Inflammatory macrophage treated with lipopolysaccharide for 1 hour (primary cell): ENCODE measurements at regions not wholly inside any gene's neighbourhood (a gene's known extent, or its start where the extent isn't known, plus 50 kb on each side); places are given as distances from the start of the nearest gene placed in this dataset.
"Not testable (repeated sequence)": the region's sequence is repeated elsewhere in the genome, so short reads cannot be mapped to it uniquely, and the experiment has no call there.

Experiments
- DNase-seq, 2 donors: peaks; one replicate each; pipeline ENCODE4 v3.0.0-alpha.2; 2020 to 2022

DNA sequence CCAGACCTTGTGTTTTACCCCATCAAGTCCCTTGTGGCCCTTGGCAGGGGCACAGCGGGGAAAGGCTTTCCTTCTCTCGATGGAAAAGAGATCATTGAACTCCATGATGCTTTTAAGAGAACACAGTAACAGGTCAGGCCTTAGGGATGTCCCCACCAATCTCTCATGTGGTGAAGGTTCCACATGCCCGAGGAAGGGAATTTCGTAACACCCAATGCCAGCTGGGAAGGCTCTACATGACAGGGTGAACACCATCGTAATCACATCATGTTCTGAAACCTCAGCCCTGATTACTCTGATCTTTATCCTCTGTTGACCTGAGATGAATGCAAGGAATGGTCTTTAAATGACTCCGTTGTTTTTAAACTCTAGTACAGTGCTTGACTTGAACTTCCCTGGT lies 105.5 kb upstream of the SPAG17 start:
- no peak for DNase-seq

DNA sequence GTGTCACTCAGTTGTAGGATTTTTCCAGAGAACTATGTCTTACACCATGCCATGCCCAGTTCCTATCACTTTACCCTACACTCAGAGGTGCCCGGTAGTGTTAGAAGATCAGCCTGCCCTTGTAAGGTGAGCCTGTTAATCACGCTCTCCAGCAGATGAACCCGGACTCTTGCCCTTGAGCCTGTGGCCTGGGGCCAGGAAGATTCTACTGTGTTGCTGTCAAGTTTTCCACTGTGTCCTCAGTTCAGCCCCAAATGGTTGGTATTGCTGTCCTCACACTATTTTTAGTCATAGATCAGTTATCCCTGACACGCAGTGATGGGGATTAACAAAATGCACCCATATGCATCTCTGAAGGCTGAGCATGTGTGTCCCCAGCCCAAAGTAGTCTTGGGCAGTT lies 105.0 kb upstream of the SPAG17 start:
- no peak for DNase-seq

DNA sequence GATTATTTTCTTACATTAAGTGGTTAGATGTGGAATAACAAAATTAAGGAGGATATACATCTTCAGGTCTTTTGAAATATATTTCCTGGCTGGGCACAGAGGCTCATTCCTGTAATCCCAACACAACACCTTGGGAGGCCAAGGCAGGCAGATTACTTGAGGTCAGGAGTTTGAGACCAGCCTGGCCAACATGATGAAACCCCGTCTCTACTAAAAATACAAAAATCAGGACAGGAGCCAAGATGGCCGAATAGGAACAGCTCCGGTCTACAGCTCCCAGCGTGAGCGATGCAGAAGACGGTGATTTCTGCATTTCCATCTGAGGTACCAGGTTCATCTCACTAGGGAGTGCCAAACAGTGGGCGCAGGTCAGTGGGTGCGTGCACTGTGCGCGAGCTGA lies 95.6 kb upstream of the SPAG17 start:
- not testable (repeated sequence) for DNase-seq

DNA sequence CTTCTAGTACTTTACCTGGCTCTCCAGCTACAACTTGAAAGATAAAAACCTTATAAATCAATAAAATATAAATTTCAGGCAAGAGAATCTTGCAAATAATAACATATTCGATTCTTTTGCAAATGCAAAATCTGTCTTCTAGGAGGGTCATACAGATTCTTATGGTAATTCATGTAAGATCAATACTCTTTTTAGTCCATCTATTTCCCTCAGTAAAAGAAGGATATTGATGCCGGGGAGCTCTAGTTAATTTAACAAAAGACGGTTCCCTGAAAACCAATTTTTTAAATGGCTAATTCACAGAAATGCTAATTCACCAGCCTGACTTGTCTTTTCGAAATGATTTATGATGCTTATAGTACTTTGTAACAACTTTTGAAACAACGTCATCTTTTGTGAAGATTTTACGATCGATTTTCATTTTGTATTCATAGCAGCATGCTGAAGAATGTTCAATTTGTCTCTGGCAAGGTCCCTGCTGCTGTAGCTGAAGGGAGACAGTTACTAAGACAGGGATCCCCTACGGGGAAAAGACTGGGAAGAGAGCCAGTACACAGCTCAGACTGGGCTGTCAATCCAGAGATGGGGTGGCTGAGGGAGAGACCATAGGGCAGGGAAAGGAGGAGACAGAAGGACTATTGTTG lies 90.6 kb upstream of the SPAG17 start:
- no peak for DNase-seq

DNA sequence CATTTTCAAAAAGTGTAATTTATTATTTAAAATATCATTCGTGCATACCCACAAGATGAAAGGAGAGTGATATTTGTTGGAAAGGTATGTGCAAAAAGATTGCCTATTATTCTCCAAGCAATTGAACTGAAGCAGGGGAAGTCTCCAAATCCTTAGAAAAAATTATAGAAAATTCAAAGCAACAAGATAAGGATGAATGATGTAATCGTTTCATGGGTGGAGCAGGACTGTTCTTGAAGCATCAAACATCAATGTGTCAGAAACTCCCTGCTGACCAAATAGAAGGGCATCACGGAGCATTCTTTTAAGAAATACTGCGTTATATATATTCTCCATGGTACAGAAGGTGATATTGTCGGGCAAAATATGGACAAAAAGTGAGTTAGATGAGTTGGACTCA lies 87.9 kb upstream of the SPAG17 start:
- DNase-seq = no peak

DNA sequence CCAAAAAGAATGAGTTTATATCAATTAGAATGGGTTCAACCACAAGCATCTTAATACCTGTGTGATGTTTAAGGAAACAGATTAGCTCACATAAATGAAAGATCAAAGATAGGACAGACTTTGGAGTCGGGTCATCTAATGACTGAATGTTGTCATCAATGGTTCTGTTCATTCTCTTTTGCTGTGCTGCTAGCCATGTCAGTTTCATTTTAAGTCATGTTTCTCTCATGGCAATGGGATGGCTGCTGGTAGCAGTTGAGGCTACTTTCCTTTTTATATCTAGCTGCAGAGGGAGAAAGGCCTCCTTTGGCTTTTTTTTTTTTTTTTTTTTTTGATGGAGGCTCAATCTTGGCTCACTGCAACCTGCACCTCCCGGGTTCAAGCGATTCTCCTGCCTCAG lies 86.9 kb upstream of the SPAG17 start:
- no peak for DNase-seq

DNA sequence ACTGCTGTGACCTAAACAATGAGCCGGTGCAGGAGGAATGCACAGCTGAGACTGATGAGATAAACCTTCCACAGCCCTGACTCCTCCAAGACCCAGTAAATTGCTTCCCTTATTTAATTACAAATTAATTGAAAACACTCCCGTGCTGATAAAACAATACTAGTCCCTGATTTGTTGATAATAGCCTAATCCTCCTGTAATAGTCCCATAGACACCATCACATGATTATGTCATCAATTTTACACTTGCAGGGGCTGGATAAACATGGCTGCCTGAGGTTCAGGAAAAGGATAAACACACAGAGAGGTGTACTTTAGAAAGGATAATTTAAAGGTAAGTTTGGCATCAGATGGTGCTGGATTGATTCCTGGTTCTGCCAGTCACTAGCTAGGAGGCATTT lies 84.6 kb upstream of the SPAG17 start:
- no peak for DNase-seq

DNA sequence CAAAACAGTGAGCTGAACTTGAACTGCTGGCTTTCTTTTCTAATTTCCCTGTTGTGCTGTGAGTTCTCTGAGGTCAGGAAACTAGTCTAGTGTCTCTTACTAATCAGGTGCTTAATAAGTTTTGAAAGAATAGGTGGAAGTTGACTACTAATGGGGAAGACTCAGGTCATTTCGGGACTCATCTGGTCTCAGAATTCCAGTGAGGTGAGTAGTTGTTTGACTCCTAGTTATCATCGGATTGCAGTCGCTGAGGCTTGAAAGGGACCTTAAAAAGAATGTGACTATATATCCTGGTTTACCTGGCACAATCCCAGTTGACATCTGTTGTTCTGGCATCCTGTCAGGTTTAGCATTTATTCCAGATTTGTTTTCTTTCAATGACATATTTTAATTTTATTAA lies 81.4 kb upstream of the SPAG17 start:
- DNase-seq = no peak

DNA sequence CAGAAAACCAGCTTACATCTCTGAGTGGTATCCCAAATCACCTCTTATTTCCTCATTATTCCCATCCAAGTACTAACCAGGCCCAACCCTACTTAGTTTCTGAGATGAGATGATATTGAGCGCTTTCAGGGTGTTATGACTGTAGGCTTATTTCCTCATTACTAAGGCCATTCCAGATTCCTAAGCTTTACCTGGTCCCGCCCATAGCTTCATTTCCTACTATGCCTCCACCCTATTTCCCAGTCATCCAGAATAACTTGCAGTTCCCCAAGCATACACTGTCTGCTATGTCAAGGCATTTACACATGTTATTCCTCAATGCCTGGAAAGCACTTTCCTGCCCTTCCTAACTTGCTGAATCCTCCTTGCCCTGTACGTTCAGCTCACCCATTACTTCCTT lies 79.3 kb upstream of the SPAG17 start:
- DNase-seq = no peak

DNA sequence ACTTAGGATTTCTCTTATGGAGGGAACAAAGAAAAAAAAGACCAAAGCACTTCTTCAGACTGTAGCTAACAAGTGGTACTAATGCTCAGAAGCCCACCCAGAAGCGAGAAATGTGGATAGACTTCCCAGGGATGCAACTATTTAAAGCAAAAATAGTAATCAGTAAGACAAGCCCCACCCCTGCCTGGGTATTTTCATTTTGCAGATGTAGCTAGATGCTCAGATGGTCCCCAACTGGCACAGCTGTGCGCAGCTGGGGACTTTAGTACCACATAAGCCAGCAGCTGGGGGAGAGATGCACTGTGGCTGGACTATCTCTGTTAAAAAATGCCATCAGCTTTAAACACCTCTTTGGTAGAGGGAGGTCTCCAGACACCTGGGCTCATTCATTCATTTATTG lies 77.8 kb upstream of the SPAG17 start:
- no peak for DNase-seq

DNA sequence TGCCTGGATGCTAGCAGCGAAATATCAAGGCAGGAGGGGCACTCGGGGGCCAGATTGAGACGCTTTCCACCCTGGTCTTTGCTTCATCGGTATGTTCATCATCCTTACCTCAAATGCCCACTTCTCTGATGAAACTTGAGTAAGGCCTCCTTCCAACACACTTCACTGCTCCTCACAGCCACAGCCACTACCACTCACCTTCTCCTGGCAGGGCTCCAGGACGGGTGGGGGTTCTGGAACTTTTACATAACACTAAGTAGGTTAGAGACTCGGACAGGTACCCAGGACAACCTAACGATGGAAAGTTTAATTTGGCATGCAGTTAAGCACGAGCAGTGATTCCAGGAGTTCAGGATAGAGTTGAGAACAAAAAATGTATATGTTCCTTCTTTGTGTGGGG lies 73.9 kb upstream of the SPAG17 start:
- no peak for DNase-seq

DNA sequence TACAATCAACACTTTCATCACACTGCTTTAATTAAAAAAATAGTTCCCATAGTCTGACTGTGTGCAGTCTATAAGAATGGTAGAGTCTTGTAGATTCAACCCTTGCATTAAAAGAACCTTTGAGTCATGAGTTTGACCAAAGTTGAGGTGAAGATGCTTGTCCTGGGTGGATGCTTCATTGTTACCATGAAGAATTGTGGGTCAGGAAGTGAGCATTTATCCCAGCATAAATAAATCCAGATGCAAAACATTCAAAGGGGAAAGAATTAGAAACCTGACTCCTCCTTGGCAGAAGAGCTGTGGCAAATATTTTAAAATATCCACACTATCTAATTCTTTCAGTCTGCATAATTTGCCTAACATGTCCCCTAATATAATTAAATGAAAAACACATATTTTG lies 72.9 kb upstream of the SPAG17 start:
- no peak for DNase-seq

DNA sequence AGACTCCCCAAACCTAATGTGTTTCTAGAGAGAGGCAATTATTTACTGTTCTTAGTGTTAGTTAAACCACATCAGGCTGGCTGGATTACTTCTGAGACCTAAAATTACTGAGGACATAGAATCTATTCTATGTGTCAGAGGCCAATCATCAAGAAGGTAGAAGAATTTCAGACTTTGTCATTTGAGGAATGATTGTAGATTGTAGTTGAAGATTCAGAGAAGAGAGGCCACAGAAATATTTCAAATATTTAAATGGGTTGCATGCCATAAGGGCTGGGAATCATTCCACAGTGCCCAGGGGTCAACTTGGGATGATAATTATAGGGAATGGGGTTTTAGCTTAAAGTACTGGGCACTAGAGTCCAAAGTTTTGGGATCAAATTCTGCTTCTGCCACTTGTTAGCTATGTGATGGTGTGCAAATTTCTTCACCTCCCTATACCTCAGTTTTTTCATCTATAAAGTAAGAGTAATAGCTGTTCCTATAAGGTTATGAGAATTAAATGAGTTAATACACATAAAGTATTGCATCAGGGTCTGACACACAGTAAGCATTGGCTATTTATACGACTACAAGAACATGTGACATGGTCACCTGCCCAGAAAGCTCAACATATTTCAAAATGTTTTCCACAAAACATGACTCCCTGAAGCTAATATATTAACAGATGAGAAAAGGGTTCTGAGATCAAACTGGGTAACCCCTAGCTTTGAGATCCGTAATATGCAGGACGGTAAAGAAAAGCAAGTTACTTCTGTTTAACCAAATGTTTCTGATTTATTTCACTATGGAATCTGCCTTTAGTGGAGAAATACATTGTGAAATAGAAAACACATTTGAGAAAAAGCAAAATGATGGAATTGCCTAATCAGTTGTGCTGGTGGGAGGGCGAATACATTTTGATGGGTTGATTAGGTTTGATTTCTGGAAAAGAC lies 69.7 kb upstream of the SPAG17 start:
- DNase-seq = no peak

DNA sequence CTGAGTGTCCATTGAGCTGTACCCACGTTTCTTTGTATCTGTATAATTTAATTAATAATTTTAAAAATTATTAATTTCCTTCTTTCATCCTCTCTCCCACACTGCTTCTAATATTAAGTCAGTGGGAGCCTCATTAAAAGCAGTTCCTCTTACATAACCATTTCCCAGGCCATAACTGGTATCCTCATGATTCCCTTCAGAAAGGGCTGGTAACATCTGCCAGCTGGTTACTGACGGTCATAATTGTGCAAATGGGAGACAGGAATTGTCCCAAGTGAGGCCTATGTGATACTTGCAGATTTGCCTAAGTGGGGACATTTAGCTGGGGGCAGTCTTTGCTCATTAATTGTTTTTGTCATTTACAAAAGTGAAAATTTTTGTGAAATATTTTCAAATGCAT lies 69.0 kb upstream of the SPAG17 start:
- DNase-seq = no peak

DNA sequence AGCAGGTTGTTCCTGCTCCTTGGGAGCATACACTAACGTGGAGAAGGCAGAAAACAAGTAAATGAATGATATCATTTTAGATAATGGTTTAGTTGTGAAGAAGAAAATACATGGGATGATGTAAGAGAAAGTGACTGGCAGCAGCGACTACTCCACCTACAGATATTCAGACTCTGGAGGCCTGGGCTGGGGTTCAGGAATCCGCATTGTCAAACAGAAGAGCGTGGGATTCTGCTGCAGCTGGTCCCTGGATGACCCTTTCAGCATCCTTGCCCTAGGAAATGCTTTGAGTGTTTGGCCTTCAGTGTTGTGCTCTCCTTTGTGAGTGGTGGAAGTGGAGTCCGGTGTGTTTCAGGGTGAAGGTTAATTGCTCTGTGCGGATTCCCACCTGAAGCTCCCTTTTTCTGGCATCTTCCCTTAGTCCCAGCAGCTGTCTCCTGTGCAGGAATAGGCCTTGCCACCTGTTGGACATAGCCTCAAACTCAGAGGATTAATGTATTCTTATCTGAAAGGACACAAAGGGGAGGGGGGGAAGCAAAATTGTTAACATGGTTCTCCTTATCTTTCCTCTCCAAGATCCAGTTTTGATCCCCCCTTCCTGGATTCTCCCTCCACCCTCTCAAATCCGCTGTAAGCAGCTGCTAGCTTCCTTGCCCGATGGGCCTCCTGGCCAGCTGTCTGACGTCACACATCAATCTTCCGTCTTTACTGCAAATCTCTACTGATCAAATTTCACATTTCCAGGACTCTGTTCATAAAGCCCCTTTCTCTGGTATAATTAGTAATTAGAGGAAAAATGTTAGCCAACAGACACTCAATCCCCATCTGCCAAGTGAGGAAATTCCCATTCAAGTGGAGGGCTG lies 68.3 kb upstream of the SPAG17 start:
- DNase-seq = no peak

DNA sequence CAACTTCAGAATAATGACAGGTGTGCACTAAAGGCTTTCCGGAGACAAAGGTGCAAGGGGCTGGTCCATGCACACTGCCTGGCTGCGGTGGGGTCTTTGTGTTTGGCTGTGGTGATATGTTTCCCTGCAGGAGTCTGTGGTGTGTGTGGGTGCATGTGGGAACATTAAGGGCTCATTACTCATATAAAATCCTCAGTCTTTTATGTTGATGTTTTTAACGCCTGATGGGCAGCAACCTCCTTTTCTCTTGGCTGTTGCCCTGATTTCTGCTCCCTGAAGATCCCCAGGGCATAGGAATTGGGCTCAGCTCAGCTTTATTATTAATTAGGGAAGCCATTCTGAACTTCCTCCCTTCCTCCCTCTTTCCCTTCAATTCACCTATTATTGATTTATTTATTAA lies 67.6 kb upstream of the SPAG17 start:
- no peak for DNase-seq

DNA sequence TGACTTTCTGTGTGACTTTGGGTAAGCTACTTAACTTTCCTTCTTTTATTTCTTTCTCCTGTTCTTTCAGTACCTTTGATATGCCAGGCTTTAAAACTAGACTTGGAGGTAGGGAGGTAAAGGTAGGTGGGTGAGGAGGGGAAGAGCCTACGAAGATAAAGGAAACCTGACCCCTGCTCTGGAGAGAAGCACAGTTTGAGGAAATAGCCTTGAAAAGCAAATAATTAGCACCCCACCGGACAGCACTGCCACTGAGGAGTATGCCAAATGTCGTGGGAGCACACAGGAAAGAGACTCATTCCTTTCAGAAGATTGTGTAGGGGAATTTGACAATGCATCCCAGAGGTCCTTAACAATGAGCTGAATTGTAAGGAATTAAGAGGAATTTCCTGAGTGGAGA lies 65.2 kb upstream of the SPAG17 start:
- DNase-seq = no peak

DNA sequence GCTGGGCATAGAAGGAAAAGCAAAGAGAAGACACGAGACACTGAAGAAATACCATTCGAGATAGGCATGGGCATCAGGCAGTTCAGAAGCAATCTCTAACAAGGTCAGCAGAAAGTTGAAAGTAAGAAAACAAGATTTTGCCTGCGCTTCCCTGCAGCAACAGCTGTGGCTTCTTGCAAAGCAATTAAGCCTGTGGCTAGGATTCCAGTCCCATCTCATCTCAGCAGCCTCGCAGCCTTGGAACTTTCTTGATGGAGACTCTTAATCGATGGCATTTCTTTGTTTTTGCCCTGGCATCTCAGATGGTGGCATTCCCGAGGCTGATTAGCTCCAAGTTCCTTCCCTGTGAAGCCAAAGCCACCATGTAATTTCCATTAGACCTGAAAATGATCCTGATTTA lies 64.6 kb upstream of the SPAG17 start:
- DNase-seq = no peak

DNA sequence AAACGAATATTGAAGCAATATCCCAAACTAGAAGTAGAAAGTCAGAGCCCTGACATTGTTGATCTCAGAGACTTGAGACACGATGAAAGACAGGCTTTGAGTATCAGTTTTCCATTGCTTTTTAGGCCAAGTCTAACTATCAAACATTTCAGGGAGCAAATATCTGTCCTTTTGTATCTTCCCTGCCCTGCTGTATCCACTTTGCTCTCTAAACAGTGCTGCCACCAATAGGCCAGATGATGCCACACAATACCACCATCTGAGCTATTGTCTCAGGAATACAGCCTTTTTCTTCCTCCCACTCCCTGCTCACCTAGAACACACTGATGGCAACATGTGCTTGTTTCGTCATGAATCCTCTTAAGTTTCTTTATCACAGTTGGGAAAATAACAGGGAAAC lies 62.6 kb upstream of the SPAG17 start:
- DNase-seq = peak in 1 of 2 donors; percentile 5

DNA sequence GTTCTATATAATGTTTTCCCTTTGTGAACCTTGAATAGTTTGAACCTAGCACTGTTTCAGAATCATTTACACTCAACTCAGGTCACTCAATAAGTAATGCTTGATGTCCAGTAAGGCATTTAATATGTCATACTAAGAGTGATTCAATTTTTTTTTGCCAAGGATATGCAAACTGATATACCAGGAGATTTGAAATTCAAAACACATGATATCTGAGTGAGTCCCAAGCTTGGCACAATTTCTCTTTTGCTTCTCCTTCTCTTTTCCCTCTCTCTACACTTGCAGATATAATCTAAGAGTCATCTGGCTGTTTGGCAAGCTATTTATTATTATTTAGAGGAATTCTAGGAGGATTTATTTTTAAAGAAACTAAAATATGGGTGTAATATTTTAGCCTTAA lies 61.6 kb upstream of the SPAG17 start:
- no peak for DNase-seq

DNA sequence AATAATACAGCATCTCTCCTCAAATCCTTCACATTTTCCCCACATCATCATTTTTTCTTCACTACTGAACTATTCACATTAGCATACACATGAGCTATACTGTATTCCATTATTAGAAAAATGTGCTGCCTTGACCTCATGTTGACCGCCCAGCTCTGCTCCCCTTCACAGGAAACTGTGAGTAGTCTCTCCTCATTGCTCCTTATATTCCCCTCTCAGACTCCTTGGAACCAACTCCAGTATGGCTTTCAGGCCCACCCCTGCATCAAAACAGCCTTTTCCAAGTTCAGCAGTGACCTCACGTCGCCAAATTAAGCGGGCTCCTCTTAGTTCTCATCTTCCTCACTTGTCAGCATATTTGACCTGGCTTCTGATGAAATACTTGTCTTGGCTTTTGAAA lies 59.2 kb upstream of the SPAG17 start:
- DNase-seq = no peak

DNA sequence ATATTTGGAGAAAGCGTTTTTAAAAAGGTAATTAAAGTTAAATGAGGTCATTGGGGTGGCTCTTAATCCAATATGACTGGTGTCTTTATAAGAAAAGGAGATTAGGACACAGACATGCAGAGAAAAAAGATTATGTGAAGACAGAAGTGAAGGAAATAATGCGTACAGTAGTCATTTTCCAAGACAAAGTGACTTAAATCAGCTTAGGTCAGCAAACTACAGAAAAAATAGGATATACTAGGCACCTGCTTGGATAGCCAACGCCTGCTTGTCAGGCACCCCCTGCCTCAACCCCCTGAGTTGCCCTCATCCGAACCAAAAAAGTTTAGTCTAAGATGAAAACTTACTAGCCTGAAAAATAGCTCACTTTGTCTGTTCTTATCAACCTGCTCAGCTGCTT lies 58.2 kb upstream of the SPAG17 start:
- DNase-seq = no peak
